ENCODE measurements at regions not wholly inside any gene's neighbourhood (a gene's known extent, or its start where the extent isn't known, plus 50 kb on each side); places are given as distances from the start of the nearest gene placed in this dataset.
A peak's percentile ranks its signal among the peaks of the same experiment; 100 is the strongest.
"Not testable (repeated sequence)": the region's sequence is repeated elsewhere in the genome, so short reads cannot be mapped to it uniquely, and the experiment has no call there.

GRCh38 chr7:106749165-106749564, 88.2 kb upstream of the CCDC71L start:
- no peak for DNase-seq (ENCODE audit: low spot score)

- DNase-seq (ENCODE audit: low spot score), result no peak
Observed at GRCh38 chr7:106750773-106751172, 89.8 kb upstream of the CCDC71L start.

- DNase-seq (ENCODE audit: low spot score), result no peak
Observed at GRCh38 chr7:106752367-106752766, 91.4 kb upstream of the CCDC71L start.

GRCh38 chr7:106755024-106755423, 94.1 kb upstream of the CCDC71L start:
- DNase-seq (ENCODE audit: low spot score), result not testable (repeated sequence)

- no peak for DNase-seq (ENCODE audit: low spot score)
Observed at GRCh38 chr7:106755641-106756040, 94.7 kb upstream of the CCDC71L start.

GRCh38 chr7:106756071-106756470, 95.1 kb upstream of the CCDC71L start:
- DNase-seq (ENCODE audit: low spot score), result no peak

- DNase-seq (ENCODE audit: low spot score), result no peak
Observed at GRCh38 chr7:106756884-106757283, 95.9 kb upstream of the CCDC71L start.

GRCh38 chr7:106757846-106758245, 96.9 kb upstream of the CCDC71L start:
- no peak for DNase-seq (ENCODE audit: low spot score)

- DNase-seq (ENCODE audit: low spot score), result not testable (repeated sequence)
Observed at GRCh38 chr7:106762845-106763244, 101.9 kb upstream of the CCDC71L start.

GRCh38 chr7:106763717-106764116, 101.4 kb upstream of the PIK3CG start:
- DNase-seq (ENCODE audit: low spot score), result no peak

- DNase-seq (ENCODE audit: low spot score), result no peak
Observed at GRCh38 chr7:106765727-106766355, 99.2 kb upstream of the PIK3CG start.

- DNase-seq (ENCODE audit: low spot score), result no peak
Observed at GRCh38 chr7:106766551-106766950, 98.5 kb upstream of the PIK3CG start.

GRCh38 chr7:106767078-106767477, 98.0 kb upstream of the PIK3CG start:
- peak; percentile 52 for DNase-seq (ENCODE audit: low spot score)

GRCh38 chr7:106767498-106768323, 97.4 kb upstream of the PIK3CG start:
- DNase-seq (ENCODE audit: low spot score), result peak; percentile 79

GRCh38 chr7:106768324-106768751, 96.7 kb upstream of the PIK3CG start:
- DNase-seq (ENCODE audit: low spot score), result no peak

GRCh38 chr7:106770191-106770590, 94.9 kb upstream of the PIK3CG start:
- DNase-seq (ENCODE audit: low spot score), result peak; percentile 33

GRCh38 chr7:106772655-106773108, 92.4 kb upstream of the PIK3CG start:
- DNase-seq (ENCODE audit: low spot score), result no peak

- DNase-seq (ENCODE audit: low spot score), result peak; percentile 29
Observed at GRCh38 chr7:106773228-106773627, 91.9 kb upstream of the PIK3CG start.

GRCh38 chr7:106773721-106774120, 91.4 kb upstream of the PIK3CG start:
- DNase-seq (ENCODE audit: low spot score), result no peak

GRCh38 chr7:106774213-106774767, 90.8 kb upstream of the PIK3CG start:
- no peak for DNase-seq (ENCODE audit: low spot score)

GRCh38 chr7:106774768-106775551, 90.1 kb upstream of the PIK3CG start:
- peak; percentile 90 for DNase-seq (ENCODE audit: low spot score)

- peak; percentile 93 for DNase-seq (ENCODE audit: low spot score)
Observed at GRCh38 chr7:106775552-106775936, 89.5 kb upstream of the PIK3CG start.
